Tibial nerve (tissue), 4 donors: ENCODE measurements at regions not wholly inside any gene's neighbourhood (a gene's known extent, or its start where the extent isn't known, plus 50 kb on each side); places are given as distances from the start of the nearest gene placed in this dataset.

Source experiments
- CTCF ChIP-seq, 5 experiments: fragments of 200-600 bp in 3 of 5; fragments of 450-650 bp in 2 of 5; sonication (generic) in 3 of 5; IDR thresholded peaks; one replicate each; pipeline ENCODE4 v1.5.1; 2016 to 2019; ENCODE audit warnings: antibody characterized with exemption in 5 of 5, mild to moderate bottlenecking in 3 of 5, moderate library complexity in 2 of 5
- EP300 ChIP-seq, 2 donors: sonication (generic); formaldehyde crosslinking; IDR thresholded peaks; one replicate each; pipeline ENCODE4 v1.6.1; 2017; ENCODE audit warnings: antibody characterized with exemption in 2 of 2, mild to moderate bottlenecking in 1 of 2
- POLR2A ChIP-seq, 2 donors: fragments of 450-650 bp; IDR thresholded peaks; one replicate each; pipeline ENCODE4 v1.6.1; 2017; ENCODE audit warnings: antibody characterized with exemption in 2 of 2, mild to moderate bottlenecking in 2 of 2, moderate library complexity in 2 of 2

GRCh38 chr3:181935915-181936314 lies 224.2 kb downstream of the SOX2 start:
- TF ChIP-seq EP300 (IDR thresholded peaks at IDR 0.05) (no peak), CTCF (IDR thresholded peaks at IDR 0.05) (no peak), POLR2A (IDR thresholded peaks at IDR 0.05) (no peak)
